DOHH2 (cell line): ENCODE measurements at regions not wholly inside any gene's neighbourhood (a gene's known extent, or its start where the extent isn't known, plus 50 kb on each side); places are given as distances from the start of the nearest gene placed in this dataset.

ENCODE experiments used
- CTCF ChIP-seq: fragments of 200-600 bp; sonication (generic); IDR thresholded peaks from one replicate; pipeline ENCODE4 v1.5.1; 2014; ENCODE audit warnings: antibody characterized with exemption, mild to moderate bottlenecking, low read depth, low read length; ENCODE audit not compliant: poor library complexity, severe bottlenecking
- EZH2phosphoT487 ChIP-seq: fragments of 200-600 bp; sonication (generic); IDR thresholded peaks from 2 replicates; pipeline ENCODE4 v1.6.1; 2017; ENCODE audit warnings: borderline replicate concordance, mild to moderate bottlenecking, antibody characterized with exemption, low read length, moderate library complexity, mixed read lengths

GRCh38 chr6:4394786-4395185 is 259.4 kb upstream of the ECI2 start:
- no peak for TF ChIP-seq CTCF
- TF ChIP-seq EZH2phosphoT487, result no peak
